GM21786 (cell line): ENCODE measurements at regions not wholly inside any gene's neighbourhood (a gene's known extent, or its start where the extent isn't known, plus 50 kb on each side); places are given as distances from the start of the nearest gene placed in this dataset.

Source experiments
- ATAC-seq: cut with Tn5 transposase; IDR thresholded peaks from one replicate; pipeline ENCODE4 v1.9.1; 2021; ENCODE audit not compliant: unreplicated experiment

GRCh38 chr11:128116447-128116846 lies 470.9 kb downstream of the ETS1 start:
- no peak for ATAC-seq

GRCh38 chr11:128105950-128106349 lies 481.4 kb downstream of the ETS1 start:
- ATAC-seq: no peak

DNA sequence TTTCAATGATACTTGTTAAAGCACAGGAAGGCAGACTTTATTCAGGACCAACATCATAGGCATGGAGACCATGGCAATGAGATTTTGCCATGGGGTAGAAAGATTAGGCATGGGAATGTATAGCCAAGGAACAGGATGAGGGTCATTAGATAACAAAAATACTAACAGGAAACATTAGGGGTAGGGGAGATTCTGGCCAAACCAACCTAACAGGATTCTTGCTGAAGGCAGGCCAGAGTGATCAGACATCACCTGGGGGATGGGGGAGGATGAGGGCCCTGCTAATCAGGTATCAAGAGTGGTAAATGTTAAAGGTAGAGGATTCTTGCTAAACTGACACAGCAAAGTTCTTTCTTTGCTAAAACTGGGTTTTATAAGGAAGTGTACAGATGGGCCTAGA lies 481.8 kb downstream of the ETS1 start:
- ATAC-seq: no peak

GRCh38 chr11:128103278-128103873 lies 484.0 kb downstream of the ETS1 start:
- no peak for ATAC-seq

- ATAC-seq: no peak
Measured at GRCh38 chr11:128098781-128099180, 488.6 kb downstream of the ETS1 start.

GRCh38 chr11:128095466-128095981 lies 491.8 kb downstream of the ETS1 start:
- no peak for ATAC-seq

DNA sequence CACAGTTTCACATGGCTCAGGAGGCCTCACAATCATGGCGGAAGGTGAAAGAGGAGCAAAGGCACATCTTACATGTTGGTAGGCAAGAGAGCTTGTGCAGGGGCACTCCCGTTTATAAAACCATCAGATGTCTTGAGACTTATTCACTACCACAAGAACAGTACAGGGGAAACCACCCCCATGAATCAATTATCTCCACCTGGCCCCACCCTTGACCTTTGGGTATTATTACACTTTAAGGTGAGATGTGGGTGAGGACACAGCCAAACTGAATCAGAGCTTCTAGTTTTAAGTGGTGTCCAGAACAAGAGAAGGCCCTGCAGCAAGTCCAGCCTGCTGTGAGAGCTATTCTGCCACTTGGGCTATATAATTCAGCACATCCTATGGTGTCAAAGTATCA lies 493.7 kb downstream of the ETS1 start:
- ATAC-seq: no peak

DNA sequence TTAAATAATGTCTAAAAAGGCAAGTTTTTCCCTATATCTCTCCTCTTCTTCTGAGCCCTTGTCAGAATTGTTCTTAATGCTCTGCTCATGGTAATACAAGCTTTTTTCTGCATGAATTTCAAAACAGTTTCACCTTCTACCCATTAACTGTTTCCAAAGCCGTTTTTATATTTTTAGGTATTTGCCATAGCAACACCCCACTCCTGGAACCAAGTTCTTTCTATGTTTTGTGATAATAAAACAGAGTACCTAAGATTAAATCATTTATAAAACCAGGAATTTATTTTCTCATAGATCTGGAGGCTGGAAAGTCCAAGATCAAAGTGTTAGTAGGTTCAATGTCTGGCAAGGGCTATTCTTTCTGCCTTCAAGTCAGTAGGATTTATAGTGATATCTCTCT lies 497.4 kb downstream of the ETS1 start:
- no peak for ATAC-seq

DNA sequence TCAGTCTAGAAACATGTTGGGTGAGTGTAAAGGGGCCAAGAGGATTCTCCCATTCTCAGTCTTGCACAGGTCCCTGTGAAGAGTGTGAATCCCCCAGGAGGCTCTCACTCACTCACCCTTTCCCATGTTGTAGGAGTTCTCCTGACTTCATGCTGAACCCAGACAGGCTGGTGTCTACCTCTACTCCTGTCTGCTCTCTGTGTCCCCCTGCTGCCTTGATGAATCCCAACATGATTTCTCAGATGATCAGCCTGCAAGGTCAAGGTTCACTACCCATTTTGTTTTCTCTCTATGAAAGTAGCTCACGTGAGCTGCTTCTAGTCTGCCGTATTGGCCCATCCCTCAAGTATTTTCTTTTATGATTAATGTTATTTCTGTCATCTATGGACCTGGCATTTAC lies 500.6 kb downstream of the ETS1 start:
- ATAC-seq: no peak

DNA sequence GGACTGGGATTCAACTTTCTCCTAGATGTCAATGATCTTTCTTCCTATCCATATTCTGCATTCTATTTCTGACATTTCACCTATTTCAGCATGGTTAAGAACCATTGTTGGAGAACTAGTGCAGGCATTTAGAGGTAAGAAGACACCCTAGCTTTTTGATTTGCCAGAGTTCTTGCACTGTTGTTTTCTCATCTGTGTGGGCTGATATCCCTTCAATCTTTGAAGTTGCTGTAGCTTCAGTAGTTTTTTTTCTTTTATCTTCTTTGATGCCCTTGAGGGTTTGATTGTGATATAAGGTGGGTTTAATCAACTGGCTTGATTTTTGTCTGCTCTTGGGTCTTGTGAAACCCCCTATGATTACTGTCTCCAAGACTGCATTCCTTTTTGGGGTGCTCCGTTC lies 502.1 kb downstream of the ETS1 start:
- ATAC-seq: no peak

- ATAC-seq: no peak
Measured at GRCh38 chr11:128082574-128082973, 504.8 kb downstream of the ETS1 start.

- no peak for ATAC-seq
Measured at GRCh38 chr11:128069665-128070064, 517.7 kb downstream of the ETS1 start.

GRCh38 chr11:128067780-128068179 lies 519.6 kb downstream of the ETS1 start:
- no peak for ATAC-seq

GRCh38 chr11:128066399-128066798 lies 521.0 kb downstream of the ETS1 start:
- ATAC-seq: no peak

- no peak for ATAC-seq
Measured at GRCh38 chr11:128061281-128061871, 526.0 kb downstream of the ETS1 start.

DNA sequence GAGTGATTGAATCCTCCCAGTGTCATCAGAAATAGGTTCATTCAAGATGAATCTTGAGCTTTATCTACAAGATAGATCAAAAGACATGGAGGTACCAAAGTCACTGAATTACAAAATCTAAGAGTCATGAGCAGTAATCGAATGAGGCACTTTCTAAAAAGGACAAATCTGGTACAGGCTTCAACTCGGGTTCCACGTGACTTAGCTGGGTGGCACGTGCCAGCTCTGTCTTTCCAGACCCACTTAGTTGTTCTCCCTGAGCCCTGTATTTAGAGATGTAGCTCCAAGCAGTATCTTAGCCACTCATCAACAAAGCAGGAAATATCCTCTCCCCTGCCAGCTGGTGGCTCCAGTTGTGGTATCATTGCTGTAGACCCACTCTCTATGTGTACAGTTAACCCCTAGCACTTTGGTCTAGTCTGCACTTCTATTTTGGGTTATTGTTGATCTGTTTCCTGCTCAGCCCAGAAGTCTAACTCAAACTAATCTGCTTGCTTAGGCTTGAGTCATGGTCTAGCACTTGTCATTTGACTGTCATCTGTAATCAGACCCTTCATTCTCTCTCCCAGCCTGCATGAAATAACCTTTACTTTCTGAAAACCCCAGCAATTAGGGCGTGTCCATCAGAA lies 528.7 kb downstream of the ETS1 start:
- no peak for ATAC-seq

GRCh38 chr11:128057786-128058395 lies 529.5 kb downstream of the ETS1 start:
- no peak for ATAC-seq

- no peak for ATAC-seq
Measured at GRCh38 chr11:128055576-128056217, 531.7 kb downstream of the ETS1 start.

DNA sequence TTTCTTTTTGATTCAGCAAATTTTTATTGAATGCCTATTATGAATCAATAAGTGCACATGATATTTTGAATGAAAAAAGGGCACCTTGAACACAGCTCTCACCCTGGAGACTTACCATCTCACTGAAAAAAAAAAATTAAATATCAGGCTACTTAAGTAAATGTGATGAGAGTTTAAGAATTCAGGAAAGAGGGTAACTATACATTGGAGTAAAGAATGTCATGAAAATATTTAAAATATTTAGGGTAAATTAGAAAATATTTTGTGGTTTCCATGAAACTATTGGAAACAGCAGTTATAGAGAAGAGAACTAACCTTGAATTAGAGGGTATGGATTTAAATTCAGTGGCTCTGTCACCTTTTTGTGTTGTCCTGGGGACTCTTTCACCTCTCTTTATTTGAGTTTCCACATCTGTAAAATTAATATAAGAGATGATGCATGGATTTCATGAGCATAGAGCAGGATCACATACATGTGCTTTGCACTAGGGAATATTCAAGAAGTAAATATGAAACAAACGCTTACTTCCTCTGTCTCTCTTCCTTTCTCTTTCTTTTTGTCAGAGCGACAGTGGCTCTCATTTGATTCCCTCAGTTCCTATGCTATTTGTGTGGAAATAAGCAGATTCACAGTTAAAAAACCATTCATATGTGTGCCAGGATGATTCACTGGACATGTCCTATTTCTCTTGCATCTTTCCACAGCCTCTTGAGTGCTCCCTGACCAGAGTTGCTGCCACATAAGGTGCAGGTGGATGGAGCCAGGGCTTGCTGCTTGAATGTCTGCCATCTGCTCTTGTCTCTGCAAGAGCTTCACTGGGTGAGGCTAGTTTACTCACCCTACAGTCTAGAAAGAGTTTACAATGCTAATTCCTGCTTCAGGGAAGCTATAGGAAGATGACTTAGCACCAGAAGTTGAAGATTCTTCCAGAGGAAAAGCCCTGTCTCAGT lies 533.1 kb downstream of the ETS1 start:
- ATAC-seq: peak; percentile 75

DNA sequence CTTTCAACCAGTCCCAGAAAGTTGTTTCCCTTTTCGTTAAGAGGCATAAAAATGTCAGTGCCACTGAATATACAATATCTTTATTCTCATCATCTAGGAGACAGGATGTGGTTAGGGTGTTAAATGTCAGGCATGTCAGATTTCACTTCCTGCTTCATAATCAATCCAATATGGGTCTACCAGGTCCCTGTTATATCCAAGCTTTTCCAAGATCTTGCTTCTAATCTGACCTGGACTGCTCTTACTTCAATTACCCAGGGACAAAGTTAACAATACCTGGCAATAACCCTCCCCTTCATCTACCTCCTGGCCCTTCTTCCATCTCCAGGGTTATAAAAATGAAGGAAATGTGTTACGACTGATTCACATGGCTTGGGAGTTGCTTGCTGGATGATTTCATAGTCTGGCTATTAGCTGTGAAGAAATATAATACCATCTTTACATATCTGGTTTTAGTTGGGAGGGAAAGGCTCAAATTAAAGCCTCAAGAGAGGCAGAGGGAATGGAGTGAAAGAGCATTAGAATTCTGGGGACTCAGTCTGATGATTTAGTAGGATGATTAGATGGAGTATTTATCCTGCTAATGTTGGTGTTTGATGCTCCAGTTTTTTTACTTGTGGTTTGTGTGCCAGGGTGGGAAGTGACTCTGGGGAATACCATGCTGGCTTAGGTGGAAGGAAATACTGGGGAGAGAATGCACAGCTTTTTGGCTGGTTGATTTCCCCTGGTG lies 534.3 kb downstream of the ETS1 start:
- peak; percentile 36 for ATAC-seq
